Esophagus muscularis mucosa (tissue), 4 donors: ENCODE measurements at regions not wholly inside any gene's neighbourhood (a gene's known extent, or its start where the extent isn't known, plus 50 kb on each side); places are given as distances from the start of the nearest gene placed in this dataset.
A peak's percentile ranks its signal among the peaks of the same experiment; 100 is the strongest.

Experiments used
- DNase-seq: peaks from one replicate; pipeline ENCODE4 v3.0.0-alpha.2; 2017; ENCODE audit errors: extremely low spot score
- H3K27ac ChIP-seq, 4 donors: fragments of 200-600 bp; sonication (generic); replicated peaks in 1 of 4; 1 replicate in 3 of 4; 2 replicates in 1 of 4; pipeline ENCODE4 v1.5.1; 2016 to 2019; ENCODE audit warnings: mild to moderate bottlenecking in 1 of 4
- H3K27me3 ChIP-seq, 4 donors: fragments of 200-600 bp; sonication (generic); one replicate each; pipeline versions ENCODE4 v1.5.1 to v1.6.0; 2016 to 2019
- H3K36me3 ChIP-seq, 4 donors: fragments of 200-600 bp; sonication (generic); one replicate each; pipeline ENCODE4 v1.5.1; 2016 to 2019
- H3K4me1 ChIP-seq, 4 donors: fragments of 200-600 bp; sonication (generic); one replicate each; pipeline ENCODE4 v1.5.1; 2016 to 2019
- H3K4me3 ChIP-seq, 4 donors: fragments of 200-600 bp; sonication (generic); 1 replicate in 2 of 4; 2 replicates in 2 of 4; pipeline ENCODE4 v1.5.1; 2016 to 2019; ENCODE audit warnings: mild to moderate bottlenecking in 4 of 4, moderate library complexity in 1 of 4
- H3K9me3 ChIP-seq, 4 donors: fragments of 200-600 bp; sonication (generic); 1 replicate in 3 of 4; 2 replicates in 1 of 4; pipeline ENCODE4 v1.5.1; 2016 to 2019
- EP300 ChIP-seq: sonication (generic); formaldehyde crosslinking; IDR thresholded peaks from one replicate; pipeline ENCODE4 v1.6.1; 2017; ENCODE audit warnings: antibody characterized with exemption
- POLR2A ChIP-seq: fragments of 450-650 bp; IDR thresholded peaks from one replicate; pipeline ENCODE4 v1.6.1; 2017; ENCODE audit warnings: antibody characterized with exemption, moderate library complexity, mild to moderate bottlenecking, low read depth
- POLR2AphosphoS5 ChIP-seq, 2 donors: sonication (generic); formaldehyde crosslinking; IDR thresholded peaks; one replicate each; pipeline ENCODE4 v1.6.1; 2017; ENCODE audit warnings: antibody characterized with exemption in 2 of 2
- WGBS: methylation state at CpG from one replicate; pipeline ENCODE4 v1.1.5; 2018; 5-methylcytosine and 5-hydroxymethylcytosine counted together
- intact Hi-C: fragments of 100-400 bp; cut with DNase I; formaldehyde crosslinking; loops from one replicate; pipeline ENCODE4 v1.15.1; 2023
- TF ChIP-seq, protein P1 (sequence below), 3 experiments: fragments of 200-600 bp in 2 of 3; fragments of 450-650 bp in 1 of 3; sonication (generic) in 2 of 3; IDR thresholded peaks; one replicate each; pipeline ENCODE4 v1.5.1; 2017 to 2019; ENCODE audit warnings: antibody characterized with exemption in 3 of 3, mild to moderate bottlenecking in 2 of 3, moderate library complexity in 1 of 3

DNA sequence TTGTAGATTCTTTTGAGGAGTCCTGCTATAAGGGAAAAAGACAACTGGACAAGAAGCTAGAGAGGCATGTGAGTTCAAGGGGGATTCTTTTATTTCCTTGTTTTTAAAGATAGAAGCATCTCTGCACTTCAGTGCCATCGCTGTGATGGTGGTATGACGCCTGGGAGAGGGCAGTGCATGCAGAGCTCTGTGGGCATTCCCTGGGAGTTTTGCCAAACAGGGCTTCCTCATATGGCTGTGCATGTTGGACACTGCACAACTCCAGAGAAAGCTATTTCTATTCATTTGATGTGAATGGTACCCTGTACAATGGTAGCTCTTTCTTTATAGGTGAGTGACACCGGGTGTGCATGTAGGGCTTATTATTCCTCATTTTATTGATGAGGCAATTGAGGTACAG lies 599.5 kb upstream of the DPP6 start:
- Histone ChIP-seq H3K4me1 (peaks cover 0 to 2% (median 0%) of the 10 kb centered on the region in 4 donors), H3K36me3 (no peaks in the 10 kb centered on the region), H3K9me3 (no peaks in the 10 kb centered on the region), H3K27me3 (no peaks in the 10 kb centered on the region), H3K4me3 (no peak overlapping the region), H3K27ac (no peak overlapping the region)
- no peak for DNase-seq
- intact Hi-C loops, result no loop called here
- TF ChIP-seq POLR2AphosphoS5 (IDR thresholded peaks at IDR 0.05) (no peak), EP300 (no peak), POLR2A (no peak)
- TF ChIP-seq, protein P1, sequence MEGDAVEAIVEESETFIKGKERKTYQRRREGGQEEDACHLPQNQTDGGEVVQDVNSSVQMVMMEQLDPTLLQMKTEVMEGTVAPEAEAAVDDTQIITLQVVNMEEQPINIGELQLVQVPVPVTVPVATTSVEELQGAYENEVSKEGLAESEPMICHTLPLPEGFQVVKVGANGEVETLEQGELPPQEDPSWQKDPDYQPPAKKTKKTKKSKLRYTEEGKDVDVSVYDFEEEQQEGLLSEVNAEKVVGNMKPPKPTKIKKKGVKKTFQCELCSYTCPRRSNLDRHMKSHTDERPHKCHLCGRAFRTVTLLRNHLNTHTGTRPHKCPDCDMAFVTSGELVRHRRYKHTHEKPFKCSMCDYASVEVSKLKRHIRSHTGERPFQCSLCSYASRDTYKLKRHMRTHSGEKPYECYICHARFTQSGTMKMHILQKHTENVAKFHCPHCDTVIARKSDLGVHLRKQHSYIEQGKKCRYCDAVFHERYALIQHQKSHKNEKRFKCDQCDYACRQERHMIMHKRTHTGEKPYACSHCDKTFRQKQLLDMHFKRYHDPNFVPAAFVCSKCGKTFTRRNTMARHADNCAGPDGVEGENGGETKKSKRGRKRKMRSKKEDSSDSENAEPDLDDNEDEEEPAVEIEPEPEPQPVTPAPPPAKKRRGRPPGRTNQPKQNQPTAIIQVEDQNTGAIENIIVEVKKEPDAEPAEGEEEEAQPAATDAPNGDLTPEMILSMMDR (IDR thresholded peaks at IDR 0.05), result no peak
- 89% methylated on average over 3 of the region's 3 CpGs for WGBS

DNA sequence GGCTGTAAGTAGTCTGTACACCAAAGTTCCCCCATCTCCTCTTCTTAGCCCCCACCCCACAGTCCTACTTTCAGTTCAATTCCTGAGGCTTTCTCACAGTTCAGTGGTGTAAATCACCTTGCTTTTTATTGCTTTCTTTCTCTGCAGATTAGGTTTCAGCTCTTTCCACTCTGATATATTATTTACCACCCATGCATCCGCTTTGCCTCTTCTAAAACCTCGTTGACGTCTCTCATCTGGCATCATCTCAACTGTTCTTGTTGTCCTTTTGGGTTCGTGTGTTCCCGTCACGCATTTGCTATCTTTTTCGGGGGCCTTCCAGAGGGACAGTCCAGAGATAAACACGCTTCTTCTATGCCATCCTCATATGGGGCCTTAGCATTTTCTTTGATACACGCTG lies 597.9 kb upstream of the DPP6 start:
- H3K9me3 ChIP-seq, result no peaks in the 10 kb centered on the region
- no peak for TF ChIP-seq POLR2AphosphoS5 (IDR thresholded peaks at IDR 0.05)
- TF ChIP-seq, protein P1 (IDR thresholded peaks at IDR 0.05), result no peak
- TF ChIP-seq POLR2A, result no peak
- TF ChIP-seq EP300, result no peak
- WGBS, result 87% methylated on average over 9 of the region's 9 CpGs
- no peak overlapping the region for H3K4me3 ChIP-seq
- peaks cover 0 to 11% (median 0%) of the 10 kb centered on the region in 4 donors for H3K4me1 ChIP-seq
- no peak for DNase-seq
- no peaks in the 10 kb centered on the region for H3K27me3 ChIP-seq
- H3K36me3 ChIP-seq, result no peaks in the 10 kb centered on the region
- no peak overlapping the region for H3K27ac ChIP-seq
- intact Hi-C loops, result no loop called here

DNA sequence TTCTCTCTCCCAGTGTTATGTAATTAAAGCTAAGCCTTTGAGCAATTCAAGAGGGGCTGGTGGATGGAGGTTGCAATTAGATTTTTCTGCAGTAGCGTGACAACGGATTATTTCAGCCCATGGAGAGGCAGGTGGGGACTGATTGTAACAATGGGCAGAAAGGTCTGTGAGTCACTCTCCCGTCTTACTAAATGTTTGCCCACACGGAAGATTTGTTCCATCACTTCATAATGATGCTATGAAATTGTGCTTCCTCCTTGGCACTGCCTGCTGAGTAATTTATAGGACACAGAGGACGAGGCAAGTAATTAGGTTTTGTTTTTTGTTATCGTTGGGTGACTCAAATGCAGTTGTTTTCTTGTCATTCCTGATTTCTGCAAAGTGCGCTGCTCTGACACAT lies 594.5 kb upstream of the DPP6 start:
- no peak overlapping the region for H3K27ac ChIP-seq
- TF ChIP-seq, protein P1 (IDR thresholded peaks at IDR 0.05), result no peak
- TF ChIP-seq POLR2AphosphoS5 (IDR thresholded peaks at IDR 0.05) (no peak), POLR2A (no peak), EP300 (no peak)
- H3K9me3 ChIP-seq, result peaks cover 0 to 7% (median 0%) of the 10 kb centered on the region in 4 donors
- peak; percentile 62 for DNase-seq
- no peaks in the 10 kb centered on the region for H3K36me3 ChIP-seq
- H3K4me1 ChIP-seq, result peaks cover 0 to 11% (median 0%) of the 10 kb centered on the region in 4 donors
- no peak overlapping the region for H3K4me3 ChIP-seq
- 76% methylated on average over 7 of the region's 7 CpGs for WGBS
- no peaks in the 10 kb centered on the region for H3K27me3 ChIP-seq
- intact Hi-C loops, result no loop called here

DNA sequence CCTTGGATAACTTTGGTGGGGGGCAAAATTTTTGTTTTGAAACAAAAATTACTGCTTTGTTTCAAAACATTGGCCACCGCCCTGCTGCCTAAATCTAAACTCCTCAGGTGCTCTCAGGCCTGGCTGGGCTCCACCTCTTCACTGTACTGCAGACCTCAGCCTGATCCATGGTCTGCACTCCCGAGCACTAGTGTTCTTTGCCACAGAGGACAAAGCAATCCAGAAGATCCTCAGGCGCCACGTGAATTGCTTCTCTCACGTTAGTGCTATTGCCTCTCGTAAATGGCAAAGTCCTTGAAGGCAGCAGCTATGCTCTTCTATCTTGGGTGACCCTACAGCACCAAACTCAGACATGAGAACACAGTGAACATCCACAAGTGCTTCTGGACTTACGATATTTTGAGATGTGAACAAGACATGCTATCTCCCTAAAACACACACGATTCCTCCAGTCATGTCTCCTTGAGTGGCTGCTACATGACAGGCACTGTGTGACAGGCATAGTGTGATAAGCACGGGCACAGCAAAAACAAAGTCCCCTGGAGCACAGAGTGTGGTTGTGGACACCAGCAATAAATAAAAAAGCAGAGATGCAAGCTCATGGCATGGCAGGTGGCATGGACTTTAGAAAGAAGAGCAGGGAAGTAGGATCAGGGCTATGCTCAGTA lies 582.1 kb upstream of the DPP6 start:
- TF ChIP-seq POLR2A (no peak), POLR2AphosphoS5 (IDR thresholded peaks at IDR 0.05) (no peak), EP300 (no peak)
- TF ChIP-seq, protein P1 (IDR thresholded peaks at IDR 0.05), result no peak
- intact Hi-C loops, result no loop called here
- peak; percentile 82 for DNase-seq
- H3K36me3 ChIP-seq, result no peaks in the 10 kb centered on the region
- H3K4me3 ChIP-seq, result no peak overlapping the region
- H3K4me1 ChIP-seq, result peaks cover 0 to 13% (median 8%) of the 10 kb centered on the region in 4 donors
- H3K27me3 ChIP-seq, result no peaks in the 10 kb centered on the region
- H3K27ac ChIP-seq, result no peak overlapping the region
- no peaks in the 10 kb centered on the region for H3K9me3 ChIP-seq
- WGBS, result 80% methylated on average over 9 of the region's 9 CpGs

DNA sequence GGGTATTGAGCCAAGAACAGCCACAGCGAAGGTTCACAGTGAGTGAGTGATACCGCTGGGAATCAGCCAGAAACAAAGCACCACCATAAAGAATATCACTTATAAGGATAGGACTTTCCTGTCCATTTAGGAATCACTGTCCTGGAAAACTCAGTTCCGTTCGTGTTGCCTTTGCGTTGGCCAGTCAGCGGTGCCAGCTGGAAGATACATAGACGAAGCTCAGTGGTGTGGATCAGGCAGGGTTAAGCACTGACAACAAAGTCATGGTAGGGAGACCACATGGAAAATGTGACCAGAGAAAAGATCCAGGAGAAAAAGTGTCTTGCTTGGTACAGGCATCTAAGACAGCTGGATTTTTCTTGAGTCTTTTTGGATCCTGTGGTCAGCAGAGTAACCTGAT lies 579.7 kb upstream of the DPP6 start:
- intact Hi-C loops, result no loop called here
- TF ChIP-seq, protein P1 (IDR thresholded peaks at IDR 0.05), result no peak
- no peak for TF ChIP-seq POLR2A
- TF ChIP-seq EP300, result no peak
- TF ChIP-seq POLR2AphosphoS5 (IDR thresholded peaks at IDR 0.05), result no peak
- peaks cover 0 to 13% (median 8%) of the 10 kb centered on the region in 4 donors for H3K4me1 ChIP-seq
- H3K27ac ChIP-seq, result no peak overlapping the region
- H3K4me3 ChIP-seq, result no peak overlapping the region
- H3K27me3 ChIP-seq, result no peaks in the 10 kb centered on the region
- no peaks in the 10 kb centered on the region for H3K36me3 ChIP-seq
- H3K9me3 ChIP-seq, result no peaks in the 10 kb centered on the region
- WGBS, result 87% methylated on average over 7 of the region's 7 CpGs
- no peak for DNase-seq
